AG04449 (cell line): ENCODE measurements at regions not wholly inside any gene's neighbourhood (a gene's known extent, or its start where the extent isn't known, plus 50 kb on each side); places are given as distances from the start of the nearest gene placed in this dataset.

Experiments used
- CTCF ChIA-PET: fragments of 350-600 bp; formaldehyde crosslinking; extraction: SDS; loops from one replicate; lab custom pipeline; 2021; ENCODE audit warnings: antibody characterized with exemption; lab: Yijun Ruan, JAX
- POLR2A ChIA-PET: fragments of 400-600, 350-600 bp; formaldehyde crosslinking; extraction: SDS; loops from one replicate; lab custom pipeline; 2020; ENCODE audit warnings: antibody characterized with exemption, inconsistent platforms; lab: Yijun Ruan, JAX
- DNase-seq: peaks from one replicate; pipeline ENCODE4 v3.0.0-alpha.2; 2010; ENCODE audit warnings: low read depth, low spot score
- H3K4me3 ChIP-seq: 2 replicates; pipeline ENCODE4 v1.5.1; 2011; ENCODE audit warnings: low read depth, mild to moderate bottlenecking, control low read depth, low read length
- CTCF ChIP-seq: IDR thresholded peaks from one replicate; pipeline ENCODE4 v1.5.1; 2011; ENCODE audit warnings: mild to moderate bottlenecking, moderate library complexity, low read length, control low read depth, inconsistent platforms; ENCODE audit not compliant: insufficient read depth; ENCODE audit errors: missing control alignments

- DNase-seq, result no peak
- ChIA-PET CTCF (interaction anchor here (0.6 to 3.1 kb wide), 35 partner anchors 10 to 1986 kb away, joined by 3 to 17 read pairs (median 4); partner anchors contain the start of gene NR2F2), POLR2A (interaction anchor here (1.2 kb wide), 1 partner anchor 1067 kb away, joined by 4 read pairs; no protein-coding TSS in a partner anchor)
- TF ChIP-seq CTCF, result peak; percentile 68
- H3K4me3 ChIP-seq, result no peak overlapping the region
Measured at GRCh38 chr15:95259513-95259912, 1028.2 kb downstream of the MCTP2 start.

GRCh38 chr15:95259965-95260364 is 1028.6 kb downstream of the MCTP2 start:
- TF ChIP-seq CTCF, result no peak
- H3K4me3 ChIP-seq, result no peak overlapping the region
- CTCF ChIA-PET, result interaction anchor here (0.7 to 3.1 kb wide), 34 partner anchors 12 to 1985 kb away, joined by 3 to 17 read pairs (median 4); partner anchors contain the start of gene NR2F2
- POLR2A ChIA-PET, result interaction anchor here (1.2 kb wide), 1 partner anchor 1067 kb away, joined by 4 read pairs; no protein-coding TSS in a partner anchor
- no peak for DNase-seq

DNA sequence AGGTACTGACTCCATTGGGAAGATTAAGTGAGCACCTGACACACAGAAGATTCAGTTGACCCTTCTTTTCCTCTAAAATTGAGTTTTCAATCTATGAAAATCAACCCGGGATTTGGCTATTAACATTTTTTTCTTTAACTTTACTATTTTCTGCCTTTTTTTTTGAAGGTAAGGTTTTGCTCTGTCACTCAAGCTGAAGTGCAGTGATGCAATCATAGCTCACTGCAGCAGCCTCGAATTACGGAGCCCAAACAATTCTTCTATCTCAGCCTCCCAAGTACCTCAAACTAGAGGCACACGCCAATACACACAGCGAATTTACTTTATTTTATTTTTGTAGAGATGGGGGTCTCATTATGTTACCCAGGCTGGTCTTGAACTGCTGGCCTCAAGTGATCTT is 1029.5 kb downstream of the MCTP2 start:
- POLR2A ChIA-PET, result no interaction called here
- no peak for TF ChIP-seq CTCF
- no peak overlapping the region for H3K4me3 ChIP-seq
- no peak for DNase-seq
- CTCF ChIA-PET, result interaction anchor here (0.7 to 3.1 kb wide), 13 partner anchors 14 to 1984 kb away, joined by 3 to 16 read pairs (median 4); no protein-coding TSS in a partner anchor

DNA sequence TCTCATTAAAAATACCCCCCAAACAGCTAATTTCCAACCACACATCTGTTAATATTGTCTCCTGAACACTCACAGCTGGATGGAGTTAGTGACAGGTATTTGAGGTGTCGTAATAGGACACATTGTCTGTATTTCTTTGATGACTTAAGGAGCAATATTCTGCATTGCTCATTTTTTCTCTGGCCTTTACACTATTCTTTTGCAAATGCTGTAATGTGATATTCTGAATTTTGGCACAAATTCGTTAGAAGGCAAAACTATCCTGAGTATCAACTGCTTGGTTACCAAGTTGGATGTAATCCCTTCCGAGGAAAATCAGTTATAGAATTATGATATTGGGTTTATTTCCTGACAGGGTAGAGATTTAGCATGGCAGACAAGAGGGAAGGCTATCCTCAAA is 1030.2 kb downstream of the MCTP2 start:
- no peak for TF ChIP-seq CTCF
- ChIA-PET CTCF (interaction anchor here (1.0 to 1.6 kb wide), 6 partner anchors 13 to 1973 kb away, joined by 3 to 5 read pairs (median 4); no protein-coding TSS in a partner anchor), POLR2A (no interaction called here)
- H3K4me3 ChIP-seq, result no peak overlapping the region
- no peak for DNase-seq

DNA sequence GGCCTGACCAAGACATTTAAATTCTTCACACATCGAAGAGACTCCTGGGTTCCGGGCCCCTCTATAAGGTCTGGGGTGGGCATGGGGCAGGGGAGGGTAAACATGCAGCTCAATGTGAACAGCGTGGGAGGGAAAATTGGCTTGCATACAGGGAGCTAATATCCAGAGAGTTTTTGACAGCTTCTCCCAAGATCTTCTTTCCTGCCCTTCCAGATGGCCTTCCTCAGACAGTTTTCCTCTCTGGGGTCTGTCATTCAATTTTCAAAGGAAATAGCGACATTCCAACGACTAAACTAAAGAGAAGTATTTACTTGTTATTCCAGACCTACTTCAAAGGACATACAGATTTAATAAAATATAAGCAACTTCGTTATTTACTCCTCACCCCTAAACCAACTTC is 1030.6 kb downstream of the MCTP2 start:
- CTCF ChIA-PET, result interaction anchor here (1.0 to 1.6 kb wide), 5 partner anchors 15 to 1092 kb away, joined by 3 to 4 read pairs (median 3); no protein-coding TSS in a partner anchor
- POLR2A ChIA-PET, result interaction anchor here (2.3 kb wide), 1 partner anchor 16 kb away, joined by 11 read pairs; no protein-coding TSS in a partner anchor
- no peak for TF ChIP-seq CTCF
- H3K4me3 ChIP-seq, result no peak overlapping the region
- DNase-seq, result no peak

DNA sequence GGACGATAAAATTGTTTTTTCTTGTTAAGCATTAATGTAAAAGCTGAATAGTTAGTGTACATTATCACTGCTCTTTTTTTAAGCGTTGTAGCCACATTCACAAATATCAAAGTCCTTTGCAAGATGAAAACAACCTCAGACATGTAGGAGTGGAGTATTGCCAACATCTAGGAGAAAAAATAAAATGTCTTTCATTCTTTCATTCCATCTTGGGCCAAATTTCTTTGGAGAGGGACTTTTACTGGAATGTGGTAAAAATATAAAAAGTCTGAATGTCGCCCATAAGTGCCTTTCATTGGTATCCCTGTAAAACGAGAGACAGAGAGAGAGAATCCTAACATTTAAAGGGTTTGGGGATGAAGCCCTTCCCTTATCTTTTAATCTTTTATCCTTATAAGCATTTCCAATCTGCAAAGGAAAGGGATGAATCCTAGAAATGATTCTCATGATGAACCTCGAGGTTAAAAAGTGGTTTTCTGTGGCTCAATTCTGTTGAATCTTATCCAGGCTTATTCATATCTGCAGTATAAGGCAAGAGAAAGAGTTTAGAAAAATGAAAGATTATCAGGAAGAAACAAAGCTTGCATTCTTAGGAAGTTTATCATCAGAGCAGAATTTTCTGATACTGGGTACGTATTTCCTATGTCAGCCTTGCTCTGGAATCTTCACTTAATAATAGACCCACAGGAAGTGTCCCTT is 1031.7 kb downstream of the MCTP2 start:
- no peak overlapping the region for H3K4me3 ChIP-seq
- CTCF ChIA-PET, result interaction anchor here (0.7 to 1.6 kb wide), 6 partner anchors 237 to 1982 kb away, joined by 3 to 4 read pairs (median 3); no protein-coding TSS in a partner anchor
- DNase-seq, result no peak
- no peak for TF ChIP-seq CTCF
- POLR2A ChIA-PET, result interaction anchor here (0.6 to 2.3 kb wide), 2 partner anchors 15 to 23 kb away, joined by 4 to 11 read pairs; no protein-coding TSS in a partner anchor
